Activated naive CD4-positive, alpha-beta T cell treated with anti-CD3 and anti-CD28 coated beads, Interleukin-2, amount 50 U/mL, for 72 hours (primary cell): ENCODE measurements at regions not wholly inside any gene's neighbourhood (a gene's known extent, or its start where the extent isn't known, plus 50 kb on each side); places are given as distances from the start of the nearest gene placed in this dataset.

Source experiments
- ATAC-seq, 2 donors: fragments of 150-1000 bp; cut with Tn5 transposase; 2 replicates each; pipeline ENCODE4 v1.10.0; 2021; ENCODE audit warnings: mild to moderate bottlenecking in 2 of 2, moderate library complexity in 2 of 2
- DNase-seq, 2 donors: peaks; one replicate each; pipeline ENCODE4 v3.0.0; 2021 to 2022; ENCODE audit warnings: low spot score in 2 of 2
- H3K27ac Mint-ChIP-seq, 2 donors: one replicate each; pipeline ENCODE4 v1.8.0; 2022; ENCODE audit warnings: mild to moderate bottlenecking in 2 of 2, mixed read lengths in 2 of 2
- H3K36me3 Mint-ChIP-seq, 2 donors: one replicate each; pipeline ENCODE4 v1.8.0; 2022; ENCODE audit warnings: mixed read lengths in 2 of 2
- H3K9me3 Mint-ChIP-seq, 2 donors: one replicate each; pipeline ENCODE4 v1.8.0; 2022; ENCODE audit warnings: mixed read lengths in 2 of 2

DNA sequence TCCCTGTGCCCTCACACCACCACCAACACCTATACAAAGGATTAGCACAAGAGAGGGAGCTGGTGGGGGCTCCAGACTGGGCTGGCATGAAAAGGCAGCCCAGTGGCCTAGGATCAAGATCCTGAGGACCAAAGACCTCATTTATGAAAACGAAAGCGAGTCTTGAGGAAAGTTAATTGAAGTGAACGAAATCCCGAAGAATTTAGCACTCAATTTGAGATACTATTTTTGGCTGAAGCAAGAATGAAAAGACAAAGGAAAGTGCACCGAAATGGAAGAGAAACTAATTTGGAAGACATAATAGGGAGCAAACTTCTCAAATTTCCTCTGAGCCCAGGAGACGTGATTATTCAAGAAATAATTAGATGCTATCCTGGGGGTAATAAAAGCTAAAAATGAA, 68.7 kb upstream of the SLC6A11 start:
- no peaks in the 10 kb centered on the region for H3K9me3 Mint-ChIP-seq
- ATAC-seq (no peak), DNase-seq (no peak)
- no peaks in the 10 kb centered on the region for H3K36me3 Mint-ChIP-seq
- H3K27ac Mint-ChIP-seq, result no peak overlapping the region

- Mint-ChIP-seq H3K27ac (no peak overlapping the region), H3K36me3 (no peaks in the 10 kb centered on the region), H3K9me3 (no peaks in the 10 kb centered on the region)
- ATAC-seq (no peak), DNase-seq (no peak)
Observed at GRCh38 chr3:10748040-10748439, 68.0 kb upstream of the SLC6A11 start.

GRCh38 chr3:10753964-10754363, 62.1 kb upstream of the SLC6A11 start:
- H3K9me3 Mint-ChIP-seq, result peaks cover 4 to 5% of the 10 kb centered on the region in 2 donors
- H3K27ac Mint-ChIP-seq, result no peak overlapping the region
- H3K36me3 Mint-ChIP-seq, result no peaks in the 10 kb centered on the region
- ATAC-seq (no peak), DNase-seq (peak in 1 of 2 donors; percentile 64)

DNA sequence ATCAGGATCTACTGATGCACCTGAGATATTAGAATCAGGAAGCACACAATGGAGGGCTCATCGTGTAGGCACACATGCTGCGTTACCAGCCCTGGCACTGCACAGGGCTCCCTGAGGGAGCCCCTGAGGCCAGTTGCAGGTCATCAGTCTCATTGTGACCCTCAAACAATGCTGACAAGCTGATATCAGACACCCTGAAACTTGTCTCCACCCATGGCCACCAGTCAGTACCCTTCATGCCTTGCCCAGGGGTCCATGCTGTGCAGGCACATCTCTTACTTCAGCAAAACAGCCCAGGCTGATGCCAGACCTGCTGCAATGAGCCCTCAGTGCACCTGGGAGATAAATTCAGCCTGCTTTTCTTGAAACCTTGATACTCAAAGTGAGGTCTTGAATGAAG, 59.5 kb upstream of the SLC6A11 start:
- DNase-seq (peak in 1 of 2 donors; percentile 13), ATAC-seq (no peak)
- peaks cover 4 to 5% of the 10 kb centered on the region in 2 donors for H3K9me3 Mint-ChIP-seq
- no peaks in the 10 kb centered on the region for H3K36me3 Mint-ChIP-seq
- no peak overlapping the region for H3K27ac Mint-ChIP-seq

DNA sequence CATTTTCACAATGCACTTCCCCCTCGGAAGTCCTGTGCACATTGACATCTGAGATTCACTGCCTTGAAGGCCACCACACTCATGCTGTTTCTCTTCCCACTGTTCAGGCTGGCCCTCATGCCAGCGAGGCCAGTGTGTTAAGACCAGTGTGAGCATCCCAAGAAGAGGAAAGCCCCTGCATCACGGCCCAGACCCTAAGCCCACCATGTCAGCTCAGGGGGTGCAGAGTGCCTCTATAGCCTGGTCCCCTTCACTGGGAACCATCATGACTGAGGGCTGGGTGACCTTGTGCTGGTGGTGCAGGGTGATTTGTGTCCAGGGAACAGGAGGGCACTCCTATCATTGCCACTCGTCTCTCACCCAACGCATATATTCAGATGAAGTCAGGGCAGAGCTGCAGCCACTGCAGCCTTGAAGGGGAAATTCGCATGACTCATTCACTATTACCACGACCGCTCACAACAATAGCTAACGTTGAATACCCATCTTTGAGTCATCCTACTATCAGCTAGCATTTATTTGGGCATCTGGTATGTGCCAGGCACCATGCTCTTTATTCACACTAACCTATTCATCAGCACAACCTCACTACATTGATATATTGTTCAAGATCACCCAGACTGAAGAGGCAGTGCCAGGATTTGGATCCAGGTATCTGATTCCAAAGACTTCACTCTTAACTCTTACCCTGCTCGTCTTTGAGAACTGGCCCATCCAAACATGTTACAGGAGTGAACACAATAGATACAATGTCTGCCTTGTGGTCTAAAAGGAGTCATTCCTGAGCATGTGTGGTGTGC, 58.8 kb upstream of the SLC6A11 start:
- Mint-ChIP-seq H3K27ac (peak overlapping the region in 1 of 2 donors; percentile 60), H3K9me3 (peaks cover 4 to 5% of the 10 kb centered on the region in 2 donors), H3K36me3 (no peaks in the 10 kb centered on the region)
- DNase-seq (peak in 1 of 2 donors; percentile 20), ATAC-seq (peak; percentile 82)

DNA sequence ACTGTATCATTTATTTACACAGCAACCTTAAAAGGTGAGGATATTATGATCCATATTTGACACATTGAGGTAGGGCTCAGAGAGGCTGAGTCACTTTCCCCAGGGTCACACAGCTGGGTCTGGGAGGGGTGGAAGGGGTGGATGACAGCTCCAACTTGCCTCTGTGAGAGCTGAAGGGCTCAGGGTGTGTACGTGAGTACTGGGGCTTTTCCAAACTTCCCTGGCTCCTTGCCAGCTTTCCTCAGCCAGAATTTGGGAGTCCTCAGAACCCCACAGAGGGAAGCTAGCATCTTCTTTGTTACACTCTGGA, 58.3 kb upstream of the SLC6A11 start:
- Mint-ChIP-seq H3K36me3 (no peaks in the 10 kb centered on the region), H3K9me3 (peaks cover 4 to 5% of the 10 kb centered on the region in 2 donors), H3K27ac (peak overlapping the region in 1 of 2 donors; percentile 60)
- peak; percentile 81 to 92 for ATAC-seq
- peak in 1 of 2 donors; percentile 28 for DNase-seq

DNA sequence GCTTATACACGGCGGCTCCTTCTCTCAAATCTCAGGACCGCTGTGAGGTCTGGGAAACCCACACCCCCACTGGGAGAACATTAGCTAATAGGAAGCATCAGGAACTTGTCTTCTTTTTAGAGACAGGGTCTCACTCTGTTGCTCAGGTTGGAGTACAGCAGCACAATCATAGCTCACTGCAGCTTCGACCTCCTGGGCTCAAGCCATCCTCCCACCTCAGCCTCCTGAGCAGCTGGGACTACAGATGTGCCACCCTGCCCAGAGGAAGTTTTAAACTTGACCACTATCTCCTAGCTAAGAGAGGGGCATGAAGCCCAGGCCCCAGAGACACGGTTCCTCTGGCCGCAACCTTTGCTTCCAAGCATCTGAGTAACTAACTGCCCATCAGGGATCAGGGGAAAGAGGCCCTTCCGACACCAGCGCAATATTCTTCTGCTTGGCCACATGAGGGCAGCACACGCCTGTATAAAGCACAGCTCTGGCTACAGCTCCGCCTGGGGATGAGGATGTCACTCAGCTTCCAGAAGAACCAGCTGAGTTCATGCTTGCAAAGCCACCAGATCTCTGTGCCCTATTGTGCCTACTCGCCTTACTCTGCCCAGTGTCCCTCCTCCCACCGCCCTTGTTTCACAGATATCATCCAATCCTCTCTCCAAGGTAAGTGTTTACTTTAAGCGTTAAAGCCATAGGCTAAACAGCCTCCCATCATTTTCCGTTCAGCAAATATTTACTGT, 57.6 kb upstream of the SLC6A11 start:
- DNase-seq, result peak in 1 of 2 donors; percentile 58
- Mint-ChIP-seq H3K27ac (peak overlapping the region in 1 of 2 donors; percentile 19), H3K9me3 (peaks cover 2 to 3% of the 10 kb centered on the region in 2 donors), H3K36me3 (no peaks in the 10 kb centered on the region)
- ATAC-seq, result peak; percentile 51 to 53

DNA sequence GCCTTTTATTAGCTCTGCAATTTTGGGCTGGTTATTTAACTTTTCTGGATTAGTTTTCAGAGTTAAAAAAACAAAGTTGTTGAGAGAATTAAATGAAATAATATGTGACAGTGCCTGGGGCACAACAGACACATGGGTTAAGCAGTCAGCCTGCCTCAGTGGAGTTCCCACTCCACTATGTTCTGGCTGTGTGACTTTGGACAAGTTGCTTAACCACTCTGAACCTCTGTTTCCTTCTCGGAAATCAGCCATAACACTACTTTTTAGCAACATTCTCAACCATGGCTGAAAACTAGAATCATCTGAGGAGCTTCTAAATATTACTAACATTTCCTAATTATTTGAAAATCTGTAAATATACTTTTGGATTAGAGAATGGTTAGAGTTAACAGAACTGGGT, 56.5 kb upstream of the SLC6A11 start:
- no peaks in the 10 kb centered on the region for H3K9me3 Mint-ChIP-seq
- ATAC-seq (no peak), DNase-seq (no peak)
- no peaks in the 10 kb centered on the region for H3K36me3 Mint-ChIP-seq
- no peak overlapping the region for H3K27ac Mint-ChIP-seq

DNA sequence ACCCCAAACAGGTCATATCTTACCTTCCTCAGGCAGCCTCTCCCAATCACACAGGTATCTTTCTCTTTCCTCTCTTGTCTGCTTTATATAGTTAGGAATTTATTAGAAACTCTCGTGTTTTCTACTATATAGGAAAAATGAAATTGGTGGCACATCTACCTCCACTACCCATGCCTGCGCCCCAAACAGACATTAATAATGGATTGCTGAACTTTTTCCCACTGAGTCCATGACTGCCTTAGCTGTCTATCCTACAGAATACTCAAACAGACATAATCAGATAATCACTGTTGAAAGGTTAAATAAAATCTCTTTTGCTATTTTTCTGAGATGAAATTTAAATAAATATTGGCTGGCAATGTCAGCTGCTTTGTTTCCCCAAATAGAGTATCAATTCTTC, 55.8 kb upstream of the SLC6A11 start:
- no peak for DNase-seq
- Mint-ChIP-seq H3K27ac (no peak overlapping the region), H3K36me3 (no peaks in the 10 kb centered on the region), H3K9me3 (no peaks in the 10 kb centered on the region)
- ATAC-seq, result no peak

DNA sequence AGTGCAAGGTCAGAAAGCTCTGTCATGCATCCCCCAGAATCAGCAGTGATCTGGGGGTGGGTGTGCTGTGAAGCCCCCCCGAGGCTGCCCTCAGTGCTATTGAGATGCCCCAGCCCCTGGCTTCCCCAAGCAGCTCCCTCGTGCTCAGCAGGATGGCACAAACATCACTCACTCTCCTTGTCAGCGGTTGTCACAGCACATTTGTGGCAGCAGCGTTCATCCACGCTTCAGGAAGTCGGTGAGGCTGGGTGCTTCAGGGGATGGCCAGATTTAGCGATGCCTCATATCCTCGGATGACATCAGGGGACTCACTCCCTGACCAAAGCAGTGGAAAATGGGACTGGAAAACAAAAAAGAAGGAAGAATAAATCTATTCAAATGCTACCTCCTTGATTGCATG, 54.4 kb upstream of the SLC6A11 start:
- H3K9me3 Mint-ChIP-seq, result no peaks in the 10 kb centered on the region
- ATAC-seq (no peak), DNase-seq (no peak)
- no peaks in the 10 kb centered on the region for H3K36me3 Mint-ChIP-seq
- no peak overlapping the region for H3K27ac Mint-ChIP-seq

GRCh38 chr3:10762116-10762515, 53.9 kb upstream of the SLC6A11 start:
- no peaks in the 10 kb centered on the region for H3K9me3 Mint-ChIP-seq
- ATAC-seq (no peak), DNase-seq (no peak)
- H3K27ac Mint-ChIP-seq, result no peak overlapping the region
- no peaks in the 10 kb centered on the region for H3K36me3 Mint-ChIP-seq

GRCh38 chr3:10762611-10763247, 53.3 kb upstream of the SLC6A11 start:
- no peak for ATAC-seq
- Mint-ChIP-seq H3K9me3 (no peaks in the 10 kb centered on the region), H3K27ac (no peak overlapping the region), H3K36me3 (no peaks in the 10 kb centered on the region)
- DNase-seq, result peak in 1 of 2 donors; percentile 14

GRCh38 chr3:10763248-10763620, 52.8 kb upstream of the SLC6A11 start:
- DNase-seq (peak in 1 of 2 donors; percentile 25), ATAC-seq (no peak)
- no peaks in the 10 kb centered on the region for H3K9me3 Mint-ChIP-seq
- no peak overlapping the region for H3K27ac Mint-ChIP-seq
- no peaks in the 10 kb centered on the region for H3K36me3 Mint-ChIP-seq

DNA sequence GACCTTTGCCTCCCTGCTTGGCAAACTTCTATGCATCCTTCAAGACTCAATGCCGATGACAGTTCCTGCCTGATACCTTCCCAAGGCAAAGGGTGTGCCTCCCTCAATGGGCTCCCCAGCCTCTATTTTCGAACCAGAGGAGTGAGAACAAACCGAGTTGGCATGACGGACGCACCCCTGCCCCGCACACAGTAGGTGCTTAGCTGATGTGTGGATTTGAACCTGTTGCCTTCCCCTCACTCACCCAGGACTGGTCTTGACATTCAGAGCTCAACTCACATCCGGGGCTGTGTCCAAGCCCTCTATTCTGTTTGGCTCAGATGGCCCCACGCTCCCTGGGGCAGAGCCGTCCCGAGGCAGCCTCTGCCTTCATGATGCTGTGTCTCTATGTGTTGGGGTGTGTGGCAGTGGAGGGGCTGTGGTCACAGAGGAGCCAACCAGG, 52.2 kb upstream of the SLC6A11 start:
- ATAC-seq (no peak), DNase-seq (no peak)
- Mint-ChIP-seq H3K9me3 (no peaks in the 10 kb centered on the region), H3K27ac (no peak overlapping the region), H3K36me3 (no peaks in the 10 kb centered on the region)

DNA sequence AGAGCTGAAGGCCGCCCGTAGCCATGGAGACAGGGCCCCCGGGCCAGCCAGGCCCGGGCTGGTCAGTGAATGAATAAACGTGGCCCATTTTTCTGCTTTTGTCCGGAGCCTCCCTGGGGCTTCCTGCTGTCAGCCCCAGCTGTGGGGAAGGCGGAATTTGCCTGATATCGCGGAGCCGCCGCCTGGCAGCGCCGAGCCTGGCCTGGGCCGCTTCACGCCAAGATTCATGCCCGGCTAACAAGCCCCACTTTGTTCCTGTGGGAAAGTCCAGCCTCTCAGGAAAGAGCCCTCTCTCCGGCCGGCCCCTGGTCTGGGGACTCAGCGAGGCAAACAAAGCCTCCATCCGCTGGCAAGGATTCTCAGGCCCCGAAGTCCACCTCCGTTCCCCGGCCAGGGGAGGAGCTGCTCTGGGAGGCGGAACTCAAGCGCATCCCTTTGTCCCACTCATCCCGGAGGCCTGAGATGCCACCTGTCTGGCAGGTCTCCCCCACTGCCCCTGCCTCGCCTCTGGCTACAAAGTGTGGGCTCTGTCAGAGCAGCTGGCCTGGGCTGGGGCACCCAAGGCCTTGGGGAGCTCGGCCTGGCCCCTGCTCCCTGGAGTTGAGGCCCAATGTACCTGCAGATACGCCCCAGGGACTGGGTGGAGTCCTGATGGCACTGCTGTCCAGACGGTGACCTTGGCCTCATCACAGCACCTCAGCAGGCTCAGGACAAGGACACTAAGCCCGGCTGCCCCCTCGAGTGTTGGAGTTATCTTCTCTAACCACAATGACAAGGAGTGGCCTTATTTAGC, 51.6 kb upstream of the SLC6A11 start:
- Mint-ChIP-seq H3K9me3 (no peaks in the 10 kb centered on the region), H3K27ac (no peak overlapping the region), H3K36me3 (no peaks in the 10 kb centered on the region)
- DNase-seq, result no peak
- ATAC-seq, result no peak

DNA sequence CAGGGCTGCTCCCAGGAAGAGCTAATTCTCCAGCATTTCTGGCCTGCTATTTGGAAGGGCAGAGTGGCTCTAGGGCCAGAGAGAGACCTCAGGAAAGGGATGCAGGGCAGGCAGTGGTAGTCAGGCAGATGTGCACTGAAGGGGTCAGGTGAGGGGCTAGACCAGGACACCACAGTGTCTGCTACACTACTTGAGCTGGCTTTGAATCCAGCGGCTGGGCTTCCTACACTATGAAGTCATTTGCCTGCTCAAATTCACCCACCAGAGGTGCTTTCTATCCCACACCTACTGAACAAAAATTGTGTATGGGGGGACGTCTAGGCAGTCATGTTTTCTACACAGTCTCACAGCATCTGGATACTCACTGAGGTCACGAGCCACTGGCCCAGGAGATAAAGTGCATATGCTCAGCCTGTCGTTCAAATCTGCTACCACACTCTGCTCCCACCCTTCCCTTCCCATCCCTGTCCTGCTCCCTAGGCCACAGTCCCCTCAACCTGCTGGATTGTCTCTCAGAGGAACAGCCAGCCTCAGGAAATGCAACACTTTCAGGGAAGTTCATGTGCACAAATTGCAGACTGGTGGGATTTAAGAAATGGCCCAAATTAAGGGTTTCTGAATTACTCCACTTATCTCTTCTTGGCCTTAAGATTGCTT, 49.9 kb upstream of the SLC6A11 start:
- H3K9me3 Mint-ChIP-seq, result no peaks in the 10 kb centered on the region
- H3K36me3 Mint-ChIP-seq, result no peaks in the 10 kb centered on the region
- no peak overlapping the region for H3K27ac Mint-ChIP-seq
- ATAC-seq (no peak), DNase-seq (no peak)
